HG02973 (cell line): ENCODE measurements at regions not wholly inside any gene's neighbourhood (a gene's known extent, or its start where the extent isn't known, plus 50 kb on each side); places are given as distances from the start of the nearest gene placed in this dataset.
"Not testable (repeated sequence)": the region's sequence is repeated elsewhere in the genome, so short reads cannot be mapped to it uniquely, and the experiment has no call there.

Experiments
- ATAC-seq: cut with Tn5 transposase; IDR thresholded peaks from one replicate; pipeline ENCODE4 v1.9.1; 2021; ENCODE audit warnings: moderate library complexity; ENCODE audit not compliant: unreplicated experiment

DNA sequence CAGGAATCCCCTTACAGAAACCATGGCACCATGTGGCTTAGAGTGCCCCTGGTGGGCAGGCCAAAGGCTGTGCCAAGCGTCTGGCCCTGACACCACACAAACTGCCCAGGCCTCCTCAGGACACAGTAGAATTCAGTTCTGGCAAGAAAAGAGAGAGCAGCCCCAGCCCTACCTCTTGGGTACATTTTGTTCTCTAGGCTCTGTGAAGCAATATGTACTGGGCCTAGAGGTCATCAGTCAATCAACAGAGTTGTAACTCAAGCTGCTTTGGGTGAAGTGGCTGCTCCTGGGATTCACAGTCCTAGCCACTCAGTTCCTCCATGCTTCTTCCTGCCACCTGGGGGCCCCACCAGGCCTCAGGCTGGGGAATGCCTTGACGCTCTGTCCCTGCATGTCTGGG lies 158.1 kb upstream of the MAMLD1 start:
- ATAC-seq = no peak

GRCh38 chrX:150207733-150208132 lies 155.4 kb upstream of the MAMLD1 start:
- ATAC-seq = no peak

GRCh38 chrX:150211988-150212387 lies 151.1 kb upstream of the MAMLD1 start:
- no peak for ATAC-seq

DNA sequence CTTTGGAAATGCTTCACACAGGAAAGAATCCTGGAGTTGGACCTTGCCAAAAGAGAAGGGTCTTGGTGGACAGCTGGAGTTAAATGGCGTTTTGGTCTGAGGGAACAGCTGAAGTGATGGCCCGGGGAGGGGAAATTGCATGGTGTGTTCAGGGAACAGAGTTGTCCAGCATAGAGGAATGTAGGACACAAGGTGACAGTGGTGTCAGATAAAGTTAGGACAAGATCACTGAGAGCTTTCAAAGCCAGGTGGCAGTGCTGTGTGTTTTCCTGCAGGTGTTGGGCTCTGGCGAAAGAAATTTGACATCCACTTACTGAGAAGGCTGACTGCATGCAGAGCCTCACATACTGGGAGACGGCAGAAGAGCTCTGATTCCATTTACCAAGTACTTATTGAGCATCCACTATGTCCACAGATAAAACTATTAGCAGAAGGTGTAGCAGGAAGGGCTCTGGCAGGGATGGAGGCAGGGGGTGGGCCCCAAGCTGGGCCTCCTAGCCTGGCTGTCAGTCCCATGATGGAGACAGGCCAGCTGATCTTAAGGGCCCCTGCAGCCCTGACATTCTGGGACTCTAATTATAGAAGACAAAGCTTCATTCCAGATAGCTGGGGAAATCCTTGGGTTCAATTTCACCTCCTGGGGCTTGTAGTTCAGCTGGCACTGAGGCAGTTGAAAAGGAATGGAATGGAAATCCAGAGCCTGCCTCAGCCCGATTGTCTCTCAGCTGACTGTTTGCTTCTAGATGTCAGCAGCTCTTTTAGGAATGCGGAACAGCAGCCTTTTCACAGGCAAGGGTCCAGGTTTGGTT lies 150.2 kb upstream of the MAMLD1 start:
- no peak for ATAC-seq

DNA sequence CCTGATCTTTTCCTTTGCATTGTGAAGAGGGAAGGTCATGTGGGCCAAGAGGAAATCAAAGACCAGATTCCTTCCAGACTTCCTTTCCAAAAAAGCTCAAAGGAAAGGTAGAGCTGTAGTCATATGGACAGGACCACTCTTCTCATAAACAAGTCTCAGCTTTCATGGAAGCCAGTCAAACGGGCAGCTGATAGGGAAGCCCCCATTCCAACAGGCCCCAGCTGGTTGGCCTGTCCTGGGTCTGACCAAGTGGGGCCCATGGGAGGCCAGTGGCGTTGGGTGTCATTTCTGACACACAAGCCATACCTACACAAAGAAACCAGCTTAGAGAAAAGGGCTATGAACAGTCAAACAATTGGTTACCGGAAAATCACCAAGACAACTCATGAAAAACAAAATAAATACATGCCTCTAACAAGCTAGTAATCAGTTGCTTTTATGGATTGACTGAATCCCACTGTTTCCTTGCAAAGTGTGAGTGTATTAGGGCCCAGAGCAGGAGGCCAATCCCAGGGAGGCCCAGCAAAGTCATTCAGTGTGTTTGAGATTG lies 149.6 kb upstream of the MAMLD1 start:
- ATAC-seq = no peak

DNA sequence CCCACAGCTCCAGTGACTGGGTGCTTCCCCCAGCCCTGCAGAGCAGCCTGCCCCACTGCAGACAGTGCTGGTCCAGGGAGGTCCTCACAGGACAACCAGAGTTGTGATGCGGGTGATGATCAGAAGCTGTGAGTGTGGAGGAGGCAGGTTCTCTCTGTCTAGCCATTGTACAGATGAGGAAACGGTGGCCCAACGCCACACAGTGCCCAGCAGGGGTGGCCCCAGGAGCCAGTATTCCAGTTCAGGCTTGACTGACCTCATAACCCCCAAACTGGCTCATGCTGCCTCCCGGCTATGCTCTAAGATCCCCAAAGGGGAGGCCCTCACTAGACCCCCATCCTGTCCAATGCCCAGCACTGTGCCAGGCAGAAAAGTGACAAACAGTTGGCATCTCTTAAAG lies 147.1 kb upstream of the MAMLD1 start:
- ATAC-seq = not testable (repeated sequence)

DNA sequence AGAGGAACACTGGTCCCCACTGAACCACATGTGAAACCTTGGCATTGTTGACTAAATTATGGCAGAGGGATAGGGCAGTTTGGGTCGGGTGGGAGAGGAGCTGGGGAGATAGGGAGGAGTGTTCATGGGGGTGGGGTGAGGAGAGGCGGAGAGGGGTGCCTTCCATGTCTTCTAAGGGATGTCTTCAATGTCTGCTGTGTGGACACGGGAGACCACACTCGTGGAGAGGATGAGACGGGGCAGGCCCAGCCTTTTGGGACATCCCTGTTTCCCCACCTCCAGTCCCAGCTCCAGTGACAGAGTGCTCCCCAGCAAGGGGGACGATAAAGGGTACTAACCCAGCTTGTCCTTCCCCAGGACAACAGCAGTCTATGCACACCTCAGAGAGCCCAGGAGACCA lies 146.4 kb upstream of the MAMLD1 start:
- no peak for ATAC-seq

DNA sequence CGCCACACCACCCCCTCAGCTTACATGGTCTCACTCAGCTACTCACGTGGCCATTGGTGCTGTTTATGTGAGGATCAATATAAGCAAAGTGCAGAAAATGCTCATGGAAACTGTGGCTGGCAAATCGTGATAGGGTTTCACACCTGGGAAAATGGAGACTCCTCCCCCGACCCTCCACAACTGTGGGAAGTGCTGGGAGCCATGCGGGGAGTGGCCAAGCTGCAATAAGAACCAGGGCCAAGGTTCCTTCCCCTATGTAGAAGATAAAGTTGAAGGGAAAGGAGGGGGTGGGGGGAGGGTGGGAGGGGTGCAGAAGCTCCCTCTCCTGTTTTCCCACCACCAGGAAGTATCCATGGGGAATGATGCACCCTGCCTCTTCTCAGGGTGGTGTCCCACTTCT lies 145.5 kb upstream of the MAMLD1 start:
- no peak for ATAC-seq

DNA sequence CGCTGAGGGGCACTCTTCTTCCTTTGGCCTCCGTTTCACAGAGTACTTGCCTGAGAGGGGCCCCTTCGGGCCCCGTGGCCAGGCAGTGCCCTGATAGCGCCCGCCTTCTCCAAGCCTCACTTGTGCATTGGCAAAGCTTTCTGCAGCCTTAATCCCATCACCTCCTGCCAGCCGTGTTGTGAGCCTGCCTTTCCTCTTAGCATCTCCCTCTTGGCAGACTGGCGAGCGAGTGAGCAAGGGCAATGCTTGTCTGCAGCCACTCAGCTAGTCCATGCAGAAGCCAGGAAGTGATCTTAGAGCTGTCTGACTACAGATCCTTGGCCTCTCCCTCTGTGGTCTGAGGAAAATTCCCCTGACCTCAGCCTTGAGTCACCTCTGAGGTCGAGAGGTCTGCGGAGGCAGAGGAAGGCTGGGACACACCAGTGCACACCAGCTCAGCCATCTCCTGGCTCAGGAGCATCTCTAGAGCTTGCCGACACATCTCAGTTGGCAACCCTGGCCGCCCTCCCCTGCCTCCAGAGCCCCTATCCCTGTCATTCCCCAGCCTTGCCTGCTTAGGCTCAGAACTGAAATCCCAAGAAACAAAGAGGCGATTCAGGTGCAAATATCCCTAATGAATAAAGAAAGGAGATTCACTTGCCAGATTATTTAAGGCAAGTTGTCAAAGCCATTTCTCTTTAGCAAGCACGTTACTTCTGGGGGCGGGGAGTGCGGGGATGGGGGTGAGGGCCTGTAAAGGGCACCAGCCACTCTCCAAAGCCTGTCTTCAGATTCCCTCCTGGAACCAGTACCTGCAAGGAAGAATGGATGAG lies 143.5 kb upstream of the MAMLD1 start:
- ATAC-seq = no peak

- no peak for ATAC-seq
Observed at GRCh38 chrX:150223176-150224015, 139.7 kb upstream of the MAMLD1 start.

GRCh38 chrX:150224676-150225075 lies 138.4 kb upstream of the MAMLD1 start:
- no peak for ATAC-seq

- ATAC-seq = no peak
Observed at GRCh38 chrX:150225266-150225665, 137.9 kb upstream of the MAMLD1 start.

DNA sequence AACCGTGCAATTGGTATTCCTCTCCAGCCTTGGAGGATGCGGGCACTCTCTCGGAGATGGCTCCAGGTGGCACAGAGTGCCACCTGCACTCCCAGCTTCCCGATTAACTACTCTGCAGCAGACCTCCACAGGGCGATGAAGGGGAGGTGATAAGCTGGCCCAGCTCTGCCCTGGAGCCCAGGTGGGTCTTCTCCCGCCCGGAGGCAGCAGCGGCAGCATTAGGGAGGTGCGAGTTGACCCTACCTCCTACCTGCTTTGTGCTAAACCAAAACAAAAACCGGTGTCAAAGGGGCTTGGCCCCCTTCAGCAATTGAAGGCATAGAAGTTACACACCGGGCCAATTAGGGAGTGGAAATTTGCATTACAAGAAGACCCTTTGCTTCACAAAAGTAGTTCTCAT lies 137.4 kb upstream of the MAMLD1 start:
- no peak for ATAC-seq

DNA sequence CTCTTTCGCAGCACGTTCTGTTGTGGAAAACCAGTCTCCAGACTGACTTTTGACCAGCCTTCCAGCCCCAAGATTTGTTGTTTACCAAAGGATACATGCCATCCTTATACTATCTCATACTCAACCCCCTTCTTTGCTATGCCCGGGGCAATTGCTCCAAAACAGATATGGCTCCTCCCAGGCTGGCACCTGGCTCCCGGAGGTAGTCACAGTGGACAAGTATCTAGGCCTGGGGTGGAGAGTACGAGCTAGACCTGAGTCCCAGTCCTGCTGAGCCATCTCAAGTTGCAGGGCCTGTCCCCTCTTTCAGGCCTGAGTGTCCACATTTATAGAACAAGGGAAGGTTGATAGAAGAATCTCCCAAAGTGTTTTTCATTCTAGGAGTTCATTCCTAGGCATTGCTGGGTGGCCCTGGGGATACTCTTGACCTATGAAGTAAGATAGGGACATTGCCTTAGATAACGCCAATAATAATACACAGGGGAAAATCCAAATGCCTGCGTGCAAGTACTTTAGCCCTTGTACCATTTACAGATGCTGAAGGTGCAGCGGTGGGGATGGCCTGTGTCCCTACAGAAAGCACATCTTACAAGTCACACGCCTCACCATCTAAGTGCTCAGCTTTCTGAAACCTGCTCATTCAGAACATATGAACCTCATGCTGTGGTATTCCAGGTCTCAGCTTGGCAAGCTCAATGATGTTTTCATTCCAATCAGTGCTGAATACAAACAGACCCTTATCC lies 136.7 kb upstream of the MAMLD1 start:
- no peak for ATAC-seq

DNA sequence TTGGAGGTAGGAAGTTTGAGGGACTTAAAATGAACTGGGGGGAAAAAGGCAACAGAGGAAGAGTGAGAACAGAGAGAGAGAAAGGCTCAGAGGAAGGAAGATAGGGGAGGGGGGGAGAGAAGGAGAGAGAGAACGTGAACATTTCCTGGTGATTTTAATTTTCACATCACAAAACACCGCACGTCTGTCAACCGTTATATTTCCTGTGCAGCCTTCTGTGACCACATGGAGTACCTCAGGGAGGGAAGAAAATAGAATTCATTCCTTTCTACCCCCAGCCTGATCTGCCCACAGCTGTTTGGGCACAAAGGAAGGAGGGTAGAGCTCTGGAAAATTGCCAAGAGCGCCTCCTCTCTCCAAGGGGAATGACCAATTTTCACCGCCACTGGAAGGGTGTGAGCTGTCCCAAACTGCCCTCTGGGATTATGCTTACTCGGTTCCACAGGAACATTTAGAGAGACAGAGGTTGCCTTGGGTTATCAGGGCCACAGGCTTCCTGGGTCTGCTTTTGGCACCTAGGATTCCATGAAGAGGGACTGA lies 135.7 kb upstream of the MAMLD1 start:
- ATAC-seq = no peak

DNA sequence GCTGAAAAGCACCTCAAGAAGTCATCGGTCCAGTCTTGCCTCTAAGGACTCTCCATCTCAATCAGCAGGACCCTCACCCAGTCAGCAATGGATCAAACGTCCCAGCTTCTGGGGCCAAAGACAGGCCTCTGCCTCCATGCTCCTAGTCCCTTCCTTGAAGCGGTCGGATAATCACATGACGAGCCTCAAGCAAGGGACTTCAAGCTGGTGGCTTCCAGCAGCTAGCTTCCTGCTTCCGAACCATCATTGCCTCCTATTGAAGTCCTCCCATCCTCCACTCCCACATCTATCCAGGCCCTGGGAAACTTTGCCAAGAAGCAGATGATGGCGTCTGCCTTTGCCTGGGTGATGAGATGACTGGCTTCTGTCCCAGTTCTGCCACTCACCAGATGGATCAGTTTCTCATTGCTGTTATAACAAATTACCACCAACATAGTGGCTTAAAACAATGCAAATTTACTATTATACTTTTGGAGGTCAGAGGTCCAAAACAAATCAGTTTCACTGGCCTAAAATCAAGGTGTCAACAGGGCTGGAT lies 135.2 kb upstream of the MAMLD1 start:
- ATAC-seq = no peak

- no peak for ATAC-seq
Observed at GRCh38 chrX:150228431-150228830, 134.7 kb upstream of the MAMLD1 start.

DNA sequence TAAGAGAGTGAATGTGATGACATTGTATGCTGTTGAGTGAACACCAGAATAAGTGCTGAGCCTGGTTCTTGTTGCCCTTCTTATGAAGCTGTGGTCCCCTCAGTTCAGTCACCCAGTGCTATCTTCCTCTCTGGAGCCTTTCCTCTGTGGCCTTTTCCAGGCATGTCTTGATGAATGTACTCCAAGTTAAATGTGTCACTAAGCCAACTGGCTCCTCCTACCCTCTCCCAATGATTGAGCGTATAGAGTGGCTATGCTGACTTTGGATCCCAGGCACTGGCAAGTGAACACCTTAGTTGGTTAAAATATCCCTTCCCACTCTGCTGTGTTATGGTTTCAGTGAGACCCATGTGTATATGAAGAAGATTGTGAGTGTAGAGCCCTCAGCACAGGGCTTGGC lies 134.1 kb upstream of the MAMLD1 start:
- ATAC-seq = no peak

DNA sequence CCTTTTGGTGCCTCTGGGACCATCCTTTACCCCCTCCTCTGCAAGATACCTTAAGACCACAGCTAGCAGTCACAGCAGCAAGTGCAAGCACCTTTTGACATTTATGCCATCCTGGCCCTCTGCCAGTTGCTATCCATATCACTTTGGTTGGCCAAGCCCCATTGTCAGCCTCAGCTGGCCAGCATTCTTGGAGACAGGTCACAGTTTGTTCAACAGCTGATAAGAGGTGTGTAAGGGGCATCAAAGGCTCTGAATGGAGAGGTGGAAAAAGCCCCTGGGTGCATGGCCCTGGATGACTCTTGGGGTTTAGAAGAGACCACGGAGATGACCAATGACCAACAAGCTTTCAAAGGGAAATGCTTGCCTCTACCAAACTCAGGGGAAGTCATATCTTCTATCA lies 133.6 kb upstream of the MAMLD1 start:
- no peak for ATAC-seq

DNA sequence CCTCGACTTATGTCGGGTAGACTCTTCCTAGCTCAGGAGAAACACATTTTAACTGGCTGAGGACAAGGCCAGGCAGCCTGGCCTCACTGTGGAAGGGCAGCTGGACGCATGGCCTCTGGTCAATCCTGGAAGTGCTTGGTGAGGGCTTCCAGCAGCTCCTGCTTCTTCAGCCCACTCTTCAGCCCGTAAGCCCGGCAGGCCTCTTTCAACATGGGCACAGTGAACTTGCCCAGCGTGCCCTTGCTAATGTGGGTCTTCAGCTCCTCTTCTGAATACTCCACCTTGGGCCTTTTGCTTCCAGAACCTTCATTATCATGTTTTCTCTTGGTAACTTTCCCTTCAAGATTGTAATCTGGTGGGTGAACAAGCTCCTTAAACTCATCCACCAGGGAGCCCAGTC lies 132.2 kb upstream of the MAMLD1 start:
- not testable (repeated sequence) for ATAC-seq
